ENCODE measurements at regions not wholly inside any gene's neighbourhood (a gene's known extent, or its start where the extent isn't known, plus 50 kb on each side); places are given as distances from the start of the nearest gene placed in this dataset.

GRCh38 chr7:69342154-69342884 is 256.0 kb upstream of the AUTS2 start:
- Histone ChIP-seq H3K36me3 (ENCODE audit: control insufficient read depth, low read length) (no peaks in the 10 kb centered on the region), H3F3A (ENCODE audit: control insufficient read depth, insufficient read depth) (no peaks in the 10 kb centered on the region), H3K27ac (ENCODE audit: low read depth, low read length) (no peak overlapping the region), H4K20me1 (ENCODE audit: control insufficient read depth, insufficient read depth, low read depth, low read length) (no peaks in the 10 kb centered on the region), H3K9me2 (replicated peaks; ENCODE audit: control insufficient read depth, low read length) (no peaks in the 10 kb centered on the region), H3K4me3 (ENCODE audit: low read length) (no peak overlapping the region), H3K9me3 (ENCODE audit: control insufficient read depth, insufficient read depth, low read length) (no peaks in the 10 kb centered on the region), H3K27me3 (ENCODE audit: control insufficient read depth, low read length) (no peaks in the 10 kb centered on the region), H3K4me2 (ENCODE audit: low read length) (no peak overlapping the region), H3K4me1 (ENCODE audit: control insufficient read depth, low read length) (no peaks in the 10 kb centered on the region), H3K79me2 (ENCODE audit: control insufficient read depth, low read length) (no peaks in the 10 kb centered on the region)
- TF ChIP-seq CTCF (IDR thresholded peaks at IDR 0.05; ENCODE audit: low read depth, low read length, poor library complexity, severe bottlenecking): no peak

- H4K20me1 ChIP-seq (ENCODE audit: control insufficient read depth, insufficient read depth, low read depth, low read length): no peaks in the 10 kb centered on the region
- no peaks in the 10 kb centered on the region for H3F3A ChIP-seq (ENCODE audit: control insufficient read depth, insufficient read depth)
- no peak overlapping the region for H3K27ac ChIP-seq (ENCODE audit: low read depth, low read length)
- no peaks in the 10 kb centered on the region for H3K4me1 ChIP-seq (ENCODE audit: control insufficient read depth, low read length)
- no peak overlapping the region for H3K4me2 ChIP-seq (ENCODE audit: low read length)
- H3K36me3 ChIP-seq (ENCODE audit: control insufficient read depth, low read length): no peaks in the 10 kb centered on the region
- H3K9me2 ChIP-seq (replicated peaks; ENCODE audit: control insufficient read depth, low read length): no peaks in the 10 kb centered on the region
- H3K79me2 ChIP-seq (ENCODE audit: control insufficient read depth, low read length): no peaks in the 10 kb centered on the region
- H3K9me3 ChIP-seq (ENCODE audit: control insufficient read depth, insufficient read depth, low read length): no peaks in the 10 kb centered on the region
- H3K27me3 ChIP-seq (ENCODE audit: control insufficient read depth, low read length): no peaks in the 10 kb centered on the region
- H3K4me3 ChIP-seq (ENCODE audit: low read length): no peak overlapping the region
- TF ChIP-seq CTCF (IDR thresholded peaks at IDR 0.05; ENCODE audit: low read depth, low read length, poor library complexity, severe bottlenecking): no peak
- TF ChIP-seq EZH2phosphoT487 (IDR thresholded peaks at IDR 0.05; ENCODE audit: borderline replicate concordance, low read length): no peak
Measured at GRCh38 chr7:69349291-69349690, 249.0 kb upstream of the AUTS2 start.

- Histone ChIP-seq H3K9me3 (ENCODE audit: control insufficient read depth, insufficient read depth, low read length) (no peaks in the 10 kb centered on the region), H3K27me3 (ENCODE audit: control insufficient read depth, low read length) (peaks cover 12% of the 10 kb centered on the region; the same call in 1 of the 2 replicates), H3K9me2 (replicated peaks; ENCODE audit: control insufficient read depth, low read length) (no peaks in the 10 kb centered on the region), H3K36me3 (ENCODE audit: control insufficient read depth, low read length) (no peaks in the 10 kb centered on the region), H3K4me2 (ENCODE audit: low read length) (no peak overlapping the region), H3K79me2 (ENCODE audit: control insufficient read depth, low read length) (no peaks in the 10 kb centered on the region), H3K27ac (ENCODE audit: low read depth, low read length) (no peak overlapping the region), H3F3A (ENCODE audit: control insufficient read depth, insufficient read depth) (no peaks in the 10 kb centered on the region), H4K20me1 (ENCODE audit: control insufficient read depth, insufficient read depth, low read depth, low read length) (no peaks in the 10 kb centered on the region), H3K4me1 (ENCODE audit: control insufficient read depth, low read length) (no peaks in the 10 kb centered on the region), H3K4me3 (ENCODE audit: low read length) (no peak overlapping the region)
- TF ChIP-seq CTCF (IDR thresholded peaks at IDR 0.05; ENCODE audit: low read depth, low read length, poor library complexity, severe bottlenecking) (no peak), EZH2phosphoT487 (IDR thresholded peaks at IDR 0.05; ENCODE audit: borderline replicate concordance, low read length) (no peak)
Measured at GRCh38 chr7:69358163-69358821, 240.0 kb upstream of the AUTS2 start.

Data from DOHH2 (cell line).